Nephron progenitor cell (in vitro differentiated cells): ENCODE measurements at regions not wholly inside any gene's neighbourhood (a gene's known extent, or its start where the extent isn't known, plus 50 kb on each side); places are given as distances from the start of the nearest gene placed in this dataset.
A peak's percentile ranks its signal among the peaks of the same experiment; 100 is the strongest.

ENCODE experiments used
- DNase-seq: peaks from one replicate; pipeline ENCODE4 v3.0.0; 2021
- H3K27ac Mint-ChIP-seq: 2 replicates; pipeline ENCODE4 v1.8.0; 2021; ENCODE audit warnings: mild to moderate bottlenecking, moderate library complexity, mixed read lengths
- H3K27me3 Mint-ChIP-seq: 2 replicates; pipeline ENCODE4 v1.8.0; 2021; ENCODE audit warnings: mild to moderate bottlenecking, low read depth, mixed read lengths; ENCODE audit not compliant: poor library complexity
- H3K36me3 Mint-ChIP-seq: 2 replicates; pipeline ENCODE4 v1.8.0; 2021; ENCODE audit warnings: low read depth, mixed read lengths
- H3K4me1 Mint-ChIP-seq: 2 replicates; pipeline ENCODE4 v1.8.0; 2021; ENCODE audit warnings: mixed read lengths
- H3K4me3 Mint-ChIP-seq: 2 replicates; pipeline ENCODE4 v1.8.0; 2021; ENCODE audit warnings: mild to moderate bottlenecking, moderate library complexity, mixed read lengths
- H3K9me3 Mint-ChIP-seq: 2 replicates; pipeline ENCODE4 v1.8.0; 2021; ENCODE audit warnings: mild to moderate bottlenecking, moderate library complexity, mixed read lengths
- TF ChIP-seq, protein P1 (sequence below): fragments of 200-600 bp; sonication (generic); IDR thresholded peaks from 2 replicates; pipeline ENCODE4 v1.5.0; 2021; ENCODE audit warnings: antibody characterized with exemption

DNA sequence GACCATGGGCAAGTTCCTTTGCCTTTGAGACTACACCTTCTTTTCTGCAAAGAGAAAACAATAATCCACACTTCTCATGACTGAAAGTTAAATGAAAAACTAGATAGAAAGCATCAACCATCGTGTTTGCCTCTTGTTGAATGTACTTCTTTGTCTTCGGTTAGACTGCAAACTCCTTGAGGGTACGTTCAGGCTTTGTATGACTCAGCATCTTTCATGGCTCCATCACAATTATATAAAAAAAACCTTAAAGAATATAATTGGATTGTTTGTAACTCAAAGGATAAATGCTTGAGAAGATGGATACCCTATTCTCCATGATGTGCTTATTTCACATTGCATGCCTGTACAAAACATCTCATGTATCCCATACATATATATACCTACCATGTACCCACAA lies 439.2 kb downstream of the MAFB start:
- peaks cover 23% of the 10 kb centered on the region for H3K9me3 Mint-ChIP-seq
- peaks cover under 1% of the 10 kb centered on the region for H3K27me3 Mint-ChIP-seq
- H3K27ac Mint-ChIP-seq: no peak overlapping the region
- DNase-seq: no peak
- H3K4me1 Mint-ChIP-seq: peaks cover 12% of the 10 kb centered on the region
- H3K36me3 Mint-ChIP-seq: peaks cover 7% of the 10 kb centered on the region
- no peak overlapping the region for H3K4me3 Mint-ChIP-seq
- TF ChIP-seq, protein P1, sequence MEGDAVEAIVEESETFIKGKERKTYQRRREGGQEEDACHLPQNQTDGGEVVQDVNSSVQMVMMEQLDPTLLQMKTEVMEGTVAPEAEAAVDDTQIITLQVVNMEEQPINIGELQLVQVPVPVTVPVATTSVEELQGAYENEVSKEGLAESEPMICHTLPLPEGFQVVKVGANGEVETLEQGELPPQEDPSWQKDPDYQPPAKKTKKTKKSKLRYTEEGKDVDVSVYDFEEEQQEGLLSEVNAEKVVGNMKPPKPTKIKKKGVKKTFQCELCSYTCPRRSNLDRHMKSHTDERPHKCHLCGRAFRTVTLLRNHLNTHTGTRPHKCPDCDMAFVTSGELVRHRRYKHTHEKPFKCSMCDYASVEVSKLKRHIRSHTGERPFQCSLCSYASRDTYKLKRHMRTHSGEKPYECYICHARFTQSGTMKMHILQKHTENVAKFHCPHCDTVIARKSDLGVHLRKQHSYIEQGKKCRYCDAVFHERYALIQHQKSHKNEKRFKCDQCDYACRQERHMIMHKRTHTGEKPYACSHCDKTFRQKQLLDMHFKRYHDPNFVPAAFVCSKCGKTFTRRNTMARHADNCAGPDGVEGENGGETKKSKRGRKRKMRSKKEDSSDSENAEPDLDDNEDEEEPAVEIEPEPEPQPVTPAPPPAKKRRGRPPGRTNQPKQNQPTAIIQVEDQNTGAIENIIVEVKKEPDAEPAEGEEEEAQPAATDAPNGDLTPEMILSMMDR: no peak

DNA sequence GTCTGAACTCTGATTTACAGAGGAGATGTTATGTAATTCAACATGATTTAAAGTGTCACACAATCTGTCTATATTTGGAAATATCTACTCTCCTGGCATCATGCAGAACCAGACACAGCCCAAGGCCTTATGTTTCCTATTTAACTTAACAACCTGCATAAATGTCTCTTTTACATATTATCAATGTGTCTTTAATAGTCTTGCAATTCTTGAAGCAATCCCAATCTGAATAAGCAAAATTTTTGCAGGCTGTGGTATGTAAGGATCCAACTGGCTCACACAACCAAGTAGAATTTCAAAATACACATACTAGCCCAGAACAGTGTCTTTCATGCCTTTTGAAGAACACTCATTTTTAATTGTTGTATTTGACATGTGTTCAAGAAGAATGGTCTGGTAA lies 443.2 kb downstream of the MAFB start:
- Mint-ChIP-seq H3K9me3 (peaks cover 11% of the 10 kb centered on the region), H3K27ac (no peak overlapping the region), H3K4me1 (peaks cover 12% of the 10 kb centered on the region), H3K4me3 (no peak overlapping the region), H3K36me3 (peaks cover 1% of the 10 kb centered on the region), H3K27me3 (peaks cover 10% of the 10 kb centered on the region)
- DNase-seq: no peak
- TF ChIP-seq, protein P1: no peak

DNA sequence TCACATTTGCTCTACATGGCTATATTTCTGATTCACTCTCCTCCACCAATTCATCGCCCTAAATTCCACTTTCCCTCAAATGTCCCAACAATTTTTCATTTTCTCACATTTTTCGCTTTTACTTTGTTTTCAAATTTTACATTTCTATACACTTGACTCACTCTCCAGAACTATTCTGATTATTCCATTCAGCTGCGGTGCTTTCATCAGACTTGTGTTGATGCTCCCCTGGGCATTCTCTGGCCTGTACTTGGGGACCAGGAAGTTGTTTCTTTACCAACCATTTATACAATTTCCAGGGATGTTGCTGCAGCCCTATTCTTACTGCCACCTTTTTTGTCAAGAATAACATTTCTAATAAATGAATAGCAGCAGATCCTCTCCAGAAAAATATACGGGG lies 444.8 kb downstream of the MAFB start:
- peaks cover 10% of the 10 kb centered on the region for H3K27me3 Mint-ChIP-seq
- H3K36me3 Mint-ChIP-seq: no peaks in the 10 kb centered on the region
- DNase-seq: no peak
- no peak overlapping the region for H3K27ac Mint-ChIP-seq
- peaks cover 15% of the 10 kb centered on the region for H3K4me1 Mint-ChIP-seq
- peaks cover 6% of the 10 kb centered on the region for H3K9me3 Mint-ChIP-seq
- H3K4me3 Mint-ChIP-seq: no peak overlapping the region
- TF ChIP-seq, protein P1: no peak

DNA sequence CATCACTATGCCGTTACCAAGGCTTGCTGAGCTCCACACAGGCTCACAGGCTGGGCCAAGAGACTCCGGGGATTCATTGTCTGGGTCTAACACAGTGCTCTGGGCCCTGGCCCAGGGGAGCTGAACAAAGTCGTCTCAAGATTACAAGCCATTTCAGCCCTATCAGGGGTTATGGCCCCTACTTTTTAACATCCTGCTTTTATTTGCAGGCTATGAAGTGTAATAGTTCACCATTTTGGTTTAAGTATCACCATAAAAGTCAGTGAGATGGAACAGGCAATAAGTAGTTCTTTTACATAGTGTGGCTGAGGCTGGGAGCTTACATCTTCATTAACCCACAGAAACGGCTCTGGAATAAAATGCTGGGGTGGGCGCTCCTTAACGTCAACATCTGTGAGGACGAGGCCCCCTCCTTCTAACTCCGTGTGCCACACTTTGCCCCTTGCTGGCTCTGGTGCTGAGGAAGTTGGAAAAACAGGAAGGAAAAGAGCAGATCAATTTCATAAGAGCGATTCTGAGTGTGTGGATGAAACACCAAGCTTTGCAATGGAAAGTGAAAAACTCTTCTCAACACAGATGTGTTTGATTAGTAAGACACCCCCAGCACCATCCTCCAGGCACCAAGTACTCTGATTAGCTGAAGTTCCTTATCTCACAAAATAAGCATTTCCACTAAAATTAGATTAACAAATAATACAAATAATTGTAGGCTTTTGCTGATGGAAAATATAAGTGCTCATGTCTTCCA lies 447.3 kb downstream of the MAFB start:
- Mint-ChIP-seq H3K4me1 (peaks cover 17% of the 10 kb centered on the region), H3K9me3 (no peaks in the 10 kb centered on the region), H3K27me3 (peaks cover 16% of the 10 kb centered on the region), H3K4me3 (no peak overlapping the region), H3K27ac (peak overlapping the region; percentile 31), H3K36me3 (no peaks in the 10 kb centered on the region)
- DNase-seq: no peak
- TF ChIP-seq, protein P1: no peak

DNA sequence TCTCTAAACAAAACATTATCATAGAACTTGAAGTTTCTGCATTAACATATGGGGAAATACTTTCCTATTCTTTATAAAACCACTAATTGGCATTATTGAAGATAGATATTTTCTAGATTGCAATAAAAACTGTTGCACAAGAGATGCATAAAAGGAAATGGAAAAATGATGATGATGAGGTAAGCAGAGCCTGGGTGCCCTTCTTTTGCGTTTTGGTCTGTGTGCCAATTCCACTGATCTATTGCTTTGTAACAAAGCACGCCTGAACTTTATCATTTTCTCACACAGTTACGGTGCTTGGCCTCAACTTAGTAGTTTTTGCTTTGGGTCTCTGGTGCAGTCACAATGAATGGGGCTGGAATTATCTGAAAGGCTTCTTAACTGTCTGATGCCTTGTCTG lies 450.5 kb downstream of the MAFB start:
- no peaks in the 10 kb centered on the region for H3K36me3 Mint-ChIP-seq
- TF ChIP-seq, protein P1: no peak
- peaks cover 28% of the 10 kb centered on the region for H3K4me1 Mint-ChIP-seq
- no peak overlapping the region for H3K27ac Mint-ChIP-seq
- DNase-seq: no peak
- no peak overlapping the region for H3K4me3 Mint-ChIP-seq
- peaks cover 25% of the 10 kb centered on the region for H3K27me3 Mint-ChIP-seq
- H3K9me3 Mint-ChIP-seq: no peaks in the 10 kb centered on the region

DNA sequence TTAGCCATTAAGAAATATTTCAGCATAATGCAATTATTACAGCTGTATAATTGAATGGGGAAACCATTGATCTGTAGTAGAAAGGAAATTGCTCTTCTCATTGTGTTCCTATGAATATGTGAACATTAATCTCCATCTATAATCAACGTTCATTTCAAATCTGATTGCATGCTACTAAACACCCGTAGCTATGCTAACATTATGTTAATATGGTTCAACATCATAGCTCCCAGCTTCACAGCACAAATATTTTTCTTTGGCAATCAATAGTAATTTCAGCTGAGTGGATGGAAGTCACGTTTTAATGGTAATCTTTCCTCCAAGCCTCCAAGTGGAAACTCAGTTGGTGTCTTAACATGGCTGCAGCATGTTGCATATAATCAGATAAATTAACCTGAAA lies 454.4 kb downstream of the MAFB start:
- TF ChIP-seq, protein P1: no peak
- DNase-seq: no peak

More for the DNA sequence above, 454.4 kb downstream of the MAFB start:
- no peak overlapping the region for H3K4me3 Mint-ChIP-seq
- no peaks in the 10 kb centered on the region for H3K9me3 Mint-ChIP-seq
- H3K36me3 Mint-ChIP-seq: no peaks in the 10 kb centered on the region
- no peak overlapping the region for H3K27ac Mint-ChIP-seq
- peaks cover 37% of the 10 kb centered on the region for H3K27me3 Mint-ChIP-seq
- H3K4me1 Mint-ChIP-seq: peaks cover 22% of the 10 kb centered on the region
